GM23248 (cell line): ENCODE measurements at regions not wholly inside any gene's neighbourhood (a gene's known extent, or its start where the extent isn't known, plus 50 kb on each side); places are given as distances from the start of the nearest gene placed in this dataset.

Experiments
- EZH2 ChIP-seq: fragments of 200-600 bp; sonication (generic); IDR thresholded peaks from 2 replicates; pipeline ENCODE4 v1.6.1; 2018; ENCODE audit warnings: antibody characterized with exemption, mild to moderate bottlenecking; ENCODE audit not compliant: insufficient read depth, poor library complexity, severe bottlenecking
- EZH2phosphoT487 ChIP-seq: fragments of 200-600 bp; sonication (generic); IDR thresholded peaks from 2 replicates; pipeline ENCODE4 v1.6.1; 2018; ENCODE audit warnings: antibody characterized with exemption, moderate library complexity, mild to moderate bottlenecking, low read depth; ENCODE audit not compliant: insufficient read depth

- no peak for TF ChIP-seq EZH2
- TF ChIP-seq EZH2phosphoT487: no peak
Measured at GRCh38 chr5:26649000-26649399, 389.4 kb downstream of the CDH9 start.
